Lung (tissue), 11 donors: ENCODE measurements at regions not wholly inside any gene's neighbourhood (a gene's known extent, or its start where the extent isn't known, plus 50 kb on each side); places are given as distances from the start of the nearest gene placed in this dataset.

Experiments used
- ATAC-seq: fragments of 200-7000 bp; cut with Tn5 transposase; one replicate; pipeline ENCODE4 v1.9.1; 2020; ENCODE audit warnings: moderate number of reproducible peaks; ENCODE audit not compliant: insufficient read depth, low FRiP score
- DNase-seq, 3 donors: peaks; one replicate each; pipeline ENCODE4 v3.0.0-alpha.2; 2013 to 2017
- H3K27ac ChIP-seq, 2 donors: one replicate each; pipeline ENCODE4 v1.5.1; 2013; ENCODE audit warnings: mild to moderate bottlenecking in 2 of 2, moderate library complexity in 2 of 2, control low read depth in 1 of 2, inconsistent platforms in 1 of 2, low read depth in 1 of 2, low read length in 1 of 2
- H3K27me3 ChIP-seq, 3 donors: one replicate each; pipeline ENCODE4 v1.5.1; 2013; ENCODE audit warnings: low read length in 2 of 3; ENCODE audit not compliant: control insufficient read depth in 3 of 3, insufficient read depth in 3 of 3
- H3K36me3 ChIP-seq, 4 donors: one replicate each; pipeline ENCODE4 v1.5.1; 2013; ENCODE audit warnings: low read length in 4 of 4, mild to moderate bottlenecking in 1 of 4, moderate library complexity in 1 of 4; ENCODE audit not compliant: control insufficient read depth in 4 of 4, insufficient read depth in 4 of 4
- H3K4me1 ChIP-seq, 5 donors: one replicate each; pipeline ENCODE4 v1.5.1; 2013; ENCODE audit warnings: low read length in 5 of 5, mild to moderate bottlenecking in 2 of 5, moderate library complexity in 1 of 5; ENCODE audit not compliant: control insufficient read depth in 5 of 5, insufficient read depth in 5 of 5
- H3K4me3 ChIP-seq: one replicate; pipeline ENCODE4 v1.5.1; 2013; ENCODE audit warnings: mild to moderate bottlenecking, control low read depth, moderate library complexity
- H3K9ac ChIP-seq, 2 donors: one replicate each; pipeline ENCODE4 v1.5.1; 2013; ENCODE audit warnings: low read length in 2 of 2, control low read depth in 1 of 2; ENCODE audit not compliant: insufficient read depth in 1 of 2
- H3K9me3 ChIP-seq, 4 donors: one replicate each; pipeline ENCODE4 v1.5.1; 2013; ENCODE audit warnings: low read length in 3 of 4, mild to moderate bottlenecking in 1 of 4, moderate library complexity in 1 of 4; ENCODE audit not compliant: control insufficient read depth in 4 of 4, insufficient read depth in 3 of 4
- WGBS, 2 donors: extraction: QIAGEN DNeasy Blood & Tissue Kit; methylation state at CpG; one replicate each; pipeline ENCODE4 v1.1.7; 2013; 5-methylcytosine and 5-hydroxymethylcytosine counted together
- TF ChIP-seq, protein P1 (sequence below): IDR thresholded peaks from 2 replicates; pipeline ENCODE4 v1.5.1; 2012; ENCODE audit warnings: mild to moderate bottlenecking; ENCODE audit errors: control extremely low read depth, extremely low read depth
- donor health status: control.
- donor health status: control.
- donor health status: Bipolar disorder and iron deficiency.
- donor health status: healthy.
- donor health status: DM: yes; HTN: yes; CAD: no.

DNA sequence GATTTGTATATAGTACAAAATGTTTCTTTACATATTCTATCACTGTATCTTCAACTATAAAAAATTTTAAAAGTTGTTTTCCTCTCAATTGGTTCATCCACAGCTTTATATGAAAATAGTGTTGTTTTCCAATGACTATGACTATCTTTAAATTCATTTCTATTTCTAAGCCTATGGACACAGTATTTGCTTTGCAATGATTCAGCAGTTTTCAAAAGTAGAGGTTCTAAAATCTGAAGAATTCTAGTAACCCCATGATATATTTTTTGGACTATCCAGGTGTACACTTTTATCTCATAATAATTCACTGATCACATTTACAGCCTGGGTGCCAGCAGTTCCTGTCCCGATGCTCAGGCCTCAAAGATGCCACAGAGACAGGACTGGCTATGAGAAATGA, 118.4 kb upstream of the PTPRR start:
- Histone ChIP-seq H3K9ac (no peak overlapping the region), H3K27me3 (no peaks in the 10 kb centered on the region), H3K9me3 (no peaks in the 10 kb centered on the region), H3K4me3 (no peak overlapping the region), H3K4me1 (no peaks in the 10 kb centered on the region), H3K36me3 (no peaks in the 10 kb centered on the region), H3K27ac (no peak overlapping the region)
- TF ChIP-seq, protein P1, sequence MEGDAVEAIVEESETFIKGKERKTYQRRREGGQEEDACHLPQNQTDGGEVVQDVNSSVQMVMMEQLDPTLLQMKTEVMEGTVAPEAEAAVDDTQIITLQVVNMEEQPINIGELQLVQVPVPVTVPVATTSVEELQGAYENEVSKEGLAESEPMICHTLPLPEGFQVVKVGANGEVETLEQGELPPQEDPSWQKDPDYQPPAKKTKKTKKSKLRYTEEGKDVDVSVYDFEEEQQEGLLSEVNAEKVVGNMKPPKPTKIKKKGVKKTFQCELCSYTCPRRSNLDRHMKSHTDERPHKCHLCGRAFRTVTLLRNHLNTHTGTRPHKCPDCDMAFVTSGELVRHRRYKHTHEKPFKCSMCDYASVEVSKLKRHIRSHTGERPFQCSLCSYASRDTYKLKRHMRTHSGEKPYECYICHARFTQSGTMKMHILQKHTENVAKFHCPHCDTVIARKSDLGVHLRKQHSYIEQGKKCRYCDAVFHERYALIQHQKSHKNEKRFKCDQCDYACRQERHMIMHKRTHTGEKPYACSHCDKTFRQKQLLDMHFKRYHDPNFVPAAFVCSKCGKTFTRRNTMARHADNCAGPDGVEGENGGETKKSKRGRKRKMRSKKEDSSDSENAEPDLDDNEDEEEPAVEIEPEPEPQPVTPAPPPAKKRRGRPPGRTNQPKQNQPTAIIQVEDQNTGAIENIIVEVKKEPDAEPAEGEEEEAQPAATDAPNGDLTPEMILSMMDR, result no peak
- ATAC-seq, result no peak
- WGBS, 2 donors, result 77 to 100% methylated on average over 1 of the region's 1 CpG
- DNase-seq, result no peak

- H3K9me3 ChIP-seq, result no peaks in the 10 kb centered on the region
- no peaks in the 10 kb centered on the region for H3K36me3 ChIP-seq
- TF ChIP-seq, protein P1, result no peak
- DNase-seq, result no peak
- no peaks in the 10 kb centered on the region for H3K27me3 ChIP-seq
- ATAC-seq, result no peak
- no peaks in the 10 kb centered on the region for H3K4me1 ChIP-seq
- 73 to 87% methylated on average over 1 of the region's 1 CpG for WGBS, 2 donors
- no peak overlapping the region for H3K9ac ChIP-seq
- H3K4me3 ChIP-seq, result no peak overlapping the region
- H3K27ac ChIP-seq, result no peak overlapping the region
Observed at GRCh38 chr12:71036526-71036925, 116.0 kb upstream of the PTPRR start.

GRCh38 chr12:71032933-71033332, 112.4 kb upstream of the PTPRR start:
- no peak for ATAC-seq
- no peaks in the 10 kb centered on the region for H3K9me3 ChIP-seq
- no peaks in the 10 kb centered on the region for H3K4me1 ChIP-seq
- no peaks in the 10 kb centered on the region for H3K27me3 ChIP-seq
- H3K27ac ChIP-seq, result no peak overlapping the region
- H3K36me3 ChIP-seq, result no peaks in the 10 kb centered on the region
- no peak overlapping the region for H3K4me3 ChIP-seq
- H3K9ac ChIP-seq, result no peak overlapping the region
- 78 to 86% methylated on average over 4 of the region's 4 CpGs for WGBS, 2 donors
- no peak for DNase-seq
- TF ChIP-seq, protein P1, result no peak

- H3K9ac ChIP-seq, result no peak overlapping the region
- TF ChIP-seq, protein P1, result no peak
Observed at GRCh38 chr12:71029302-71029701, 108.8 kb upstream of the PTPRR start.

More at GRCh38 chr12:71029302-71029701, 108.8 kb upstream of the PTPRR start:
- DNase-seq (no peak), ATAC-seq (no peak)
- Histone ChIP-seq H3K27me3 (no peaks in the 10 kb centered on the region), H3K4me1 (no peaks in the 10 kb centered on the region), H3K9me3 (no peaks in the 10 kb centered on the region), H3K36me3 (no peaks in the 10 kb centered on the region), H3K27ac (no peak overlapping the region), H3K4me3 (no peak overlapping the region)
- 68 to 77% methylated on average over 3 of the region's 3 CpGs for WGBS, 2 donors
